H9 (cell line): ENCODE measurements at regions not wholly inside any gene's neighbourhood (a gene's known extent, or its start where the extent isn't known, plus 50 kb on each side); places are given as distances from the start of the nearest gene placed in this dataset.

Experiments
- DNase-seq: peaks from one replicate; pipeline ENCODE4 v3.0.0-alpha.2; 2017
- H2AFZ ChIP-seq: one replicate; pipeline ENCODE4 v1.6.1; 2013; ENCODE audit warnings: mild to moderate bottlenecking, low read length, control low read depth, moderate library complexity
- H2AK5ac ChIP-seq: 2 replicates; pipeline ENCODE4 v1.6.1; 2013; ENCODE audit warnings: low read length, control low read depth, mixed read lengths; ENCODE audit not compliant: insufficient read length
- H2BK120ac ChIP-seq: one replicate; pipeline ENCODE4 v1.6.1; 2013; ENCODE audit warnings: low read depth, mild to moderate bottlenecking, low read length, control low read depth, inconsistent platforms; ENCODE audit not compliant: poor library complexity, severe bottlenecking
- H2BK12ac ChIP-seq: 2 replicates; pipeline ENCODE4 v1.6.1; 2013; ENCODE audit warnings: low read length, control low read depth, mixed read lengths, low read depth; ENCODE audit not compliant: insufficient read length
- H2BK15ac ChIP-seq: 2 replicates; pipeline ENCODE4 v1.6.1; 2013; ENCODE audit warnings: low read depth, low read length, control low read depth
- H2BK20ac ChIP-seq: one replicate; pipeline ENCODE4 v1.6.1; 2013; ENCODE audit warnings: low read depth, mild to moderate bottlenecking, low read length, control low read depth, inconsistent platforms; ENCODE audit not compliant: poor library complexity, severe bottlenecking
- H2BK5ac ChIP-seq: 2 replicates; pipeline ENCODE4 v1.6.1; 2013; ENCODE audit warnings: low read length, control low read depth, mixed read lengths; ENCODE audit not compliant: insufficient read length
- H3K14ac ChIP-seq: 2 replicates; pipeline ENCODE4 v1.6.1; 2013; ENCODE audit warnings: low read length, control low read depth; ENCODE audit not compliant: insufficient read depth
- H3K18ac ChIP-seq: 2 replicates; pipeline ENCODE4 v1.6.1; 2013; ENCODE audit warnings: low read depth, mild to moderate bottlenecking, mixed read lengths, low read length, control low read depth; ENCODE audit not compliant: insufficient read length
- H3K23ac ChIP-seq: 2 replicates; pipeline ENCODE4 v1.6.1; 2013; ENCODE audit warnings: low read length, control low read depth, mixed read lengths, low read depth; ENCODE audit not compliant: insufficient read length
- H3K23me2 ChIP-seq: 2 replicates; pipeline ENCODE4 v1.6.1; 2013; ENCODE audit warnings: low read depth, mild to moderate bottlenecking, mixed read lengths, low read length, control low read depth; ENCODE audit not compliant: insufficient read length, poor library complexity, severe bottlenecking
- H3K27ac ChIP-seq: 2 replicates; pipeline ENCODE4 v1.5.1; 2013; ENCODE audit warnings: low read length, control low read depth, mixed read lengths, low read depth; ENCODE audit not compliant: insufficient read length
- H3K27me3 ChIP-seq: 2 replicates; pipeline ENCODE4 v1.6.1; 2013; ENCODE audit warnings: low read length, control low read depth, inconsistent platforms; ENCODE audit not compliant: insufficient read depth
- H3K4ac ChIP-seq: 2 replicates; pipeline ENCODE4 v1.6.1; 2013; ENCODE audit warnings: low read depth, mild to moderate bottlenecking, control low read depth, inconsistent platforms, low read length, moderate library complexity
- H3K4me1 ChIP-seq: 2 replicates; pipeline ENCODE4 v1.6.1; 2013; ENCODE audit warnings: low read length, control low read depth, inconsistent platforms; ENCODE audit not compliant: insufficient read depth
- H3K4me2 ChIP-seq: 2 replicates; pipeline ENCODE4 v1.6.1; 2013; ENCODE audit warnings: low read length, control low read depth, mixed read lengths; ENCODE audit not compliant: insufficient read length, insufficient read depth
- H3K56ac ChIP-seq: 2 replicates; pipeline ENCODE4 v1.6.1; 2013; ENCODE audit warnings: low read depth, mild to moderate bottlenecking, mixed read lengths, low read length, control low read depth; ENCODE audit not compliant: insufficient read length
- H3K79me1 ChIP-seq: 2 replicates; pipeline ENCODE4 v1.6.1; 2013; ENCODE audit warnings: low read depth, mild to moderate bottlenecking, moderate library complexity, low read length, control low read depth, inconsistent platforms; ENCODE audit not compliant: insufficient read depth, poor library complexity, severe bottlenecking
- H3K79me2 ChIP-seq: 2 replicates; pipeline ENCODE4 v1.6.1; 2013; ENCODE audit warnings: low read length, control low read depth, inconsistent platforms; ENCODE audit not compliant: insufficient read depth
- H3K9ac ChIP-seq: 2 replicates; pipeline ENCODE4 v1.6.1; 2013; ENCODE audit warnings: low read length, control low read depth, mixed read lengths; ENCODE audit not compliant: insufficient read length; ENCODE audit errors: extremely low read depth
- H3K9me3 ChIP-seq: one replicate; pipeline ENCODE4 v1.6.1; 2013; ENCODE audit warnings: low read depth, low read length, inconsistent platforms; ENCODE audit not compliant: control insufficient read depth
- H3T11ph ChIP-seq: one replicate; pipeline ENCODE4 v1.6.1; 2013; ENCODE audit warnings: mild to moderate bottlenecking, low read length, control low read depth, inconsistent platforms
- H4K20me1 ChIP-seq: one replicate; pipeline ENCODE4 v1.6.1; 2013; ENCODE audit not compliant: control insufficient read depth, insufficient read length, insufficient read depth
- H4K5ac ChIP-seq: 2 replicates; pipeline ENCODE4 v1.6.1; 2013; ENCODE audit warnings: low read depth, mild to moderate bottlenecking, mixed read lengths, low read length, control low read depth; ENCODE audit not compliant: insufficient read length
- H4K8ac ChIP-seq: replicated peaks from 2 replicates; pipeline ENCODE4 v1.6.1; 2013; ENCODE audit warnings: low read length, control low read depth, mixed read lengths, low read depth; ENCODE audit not compliant: insufficient read length
- H4K91ac ChIP-seq: 2 replicates; pipeline ENCODE4 v1.6.1; 2013; ENCODE audit warnings: low read depth, mild to moderate bottlenecking, moderate library complexity, mixed read lengths, low read length, control low read depth; ENCODE audit not compliant: insufficient read length
- H3K27ac Mint-ChIP-seq, 3 experiments: 2 replicates in 2 of 3; 3 replicates in 1 of 3; pipeline ENCODE4 v1.8.0; 2020 to 2021; ENCODE audit warnings: mixed read lengths in 3 of 3, mild to moderate bottlenecking in 1 of 3, moderate library complexity in 1 of 3
- H3K27me3 Mint-ChIP-seq: 2 replicates; pipeline ENCODE4 v1.8.0; 2021; ENCODE audit warnings: low read depth, mild to moderate bottlenecking, moderate library complexity, mixed read lengths
- H3K36me3 Mint-ChIP-seq, 3 experiments: 2 replicates in 2 of 3; 3 replicates in 1 of 3; pipeline ENCODE4 v1.8.0; 2020 to 2021; ENCODE audit warnings: low read depth in 3 of 3, mixed read lengths in 3 of 3; ENCODE audit not compliant: insufficient read depth in 1 of 3
- H3K4me1 Mint-ChIP-seq, 2 experiments: 2 replicates each; pipeline ENCODE4 v1.8.0; 2020; ENCODE audit warnings: mixed read lengths in 2 of 2
- H3K4me3 Mint-ChIP-seq, 2 experiments: 2 replicates in 1 of 2; 3 replicates in 1 of 2; pipeline ENCODE4 v1.8.0; 2020 to 2021; ENCODE audit warnings: mild to moderate bottlenecking in 2 of 2, mixed read lengths in 2 of 2, moderate library complexity in 1 of 2
- H3K9me3 Mint-ChIP-seq, 2 experiments: 2 replicates in 1 of 2; 3 replicates in 1 of 2; pipeline ENCODE4 v1.8.0; 2020; ENCODE audit warnings: mild to moderate bottlenecking in 2 of 2, mixed read lengths in 2 of 2, moderate library complexity in 1 of 2
- CTCF ChIP-seq: fragments of 200-600 bp; sonication (generic); conservative IDR thresholded peaks from 3 replicates; pipeline ENCODE4 v1.8.0; 2021; ENCODE audit warnings: antibody characterized with exemption, mild to moderate bottlenecking
- WGBS: extraction: QIAGEN DNeasy Blood & Tissue Kit; methylation state at CpG from one replicate; pipeline ENCODE4 v1.1.7; 2013; ENCODE audit warnings: missing lambda C conversion rate, low lambda C conversion rate, mixed read lengths; ENCODE audit not compliant: insufficient read length; ENCODE audit errors: extremely low coverage; 5-methylcytosine and 5-hydroxymethylcytosine counted together

GRCh38 chr11:92018332-92018731 is 206.3 kb upstream of the FAT3 start:
- Mint-ChIP-seq H3K27me3 (no peaks in the 10 kb centered on the region), H3K4me1 (peaks cover 5% of the 10 kb centered on the region in 2 experiments; a peak in 2 of 4 replicates), H3K27ac (no peak overlapping the region), H3K4me3 (no peak overlapping the region), H3K9me3 (peaks cover 27 to 28% of the 10 kb centered on the region in 2 experiments), H3K36me3 (peaks cover 4 to 24% (median 11%) of the 10 kb centered on the region in 3 experiments; a peak in 5 of 7 replicates)
- H4K91ac ChIP-seq = no peak overlapping the region
- no peak overlapping the region for H3K14ac ChIP-seq
- no peak overlapping the region for H3K9ac ChIP-seq
- H2BK120ac ChIP-seq = no peak overlapping the region
- no peak overlapping the region for H2AK5ac ChIP-seq
- no peak overlapping the region for H3K4ac ChIP-seq
- H3K79me1 ChIP-seq = no peaks in the 10 kb centered on the region
- no peaks in the 10 kb centered on the region for H4K20me1 ChIP-seq
- no peak for DNase-seq
- H2BK20ac ChIP-seq = no peak overlapping the region
- H3T11ph ChIP-seq = no peak overlapping the region
- no peak for TF ChIP-seq CTCF
- no peak overlapping the region for H2BK12ac ChIP-seq
- no peaks in the 10 kb centered on the region for H3K4me1 ChIP-seq
- H3K4me2 ChIP-seq = no peak overlapping the region
- no peak overlapping the region for H2AFZ ChIP-seq
- no CpG with 5 or more reads among the region's 3 CpGs for WGBS
- no peaks in the 10 kb centered on the region for H3K27me3 ChIP-seq
- no peaks in the 10 kb centered on the region for H3K9me3 ChIP-seq
- H3K27ac ChIP-seq = no peak overlapping the region
- H4K8ac ChIP-seq = no peak overlapping the region
- no peak overlapping the region for H3K18ac ChIP-seq
- H4K5ac ChIP-seq = no peak overlapping the region
- no peaks in the 10 kb centered on the region for H3K79me2 ChIP-seq
- H3K23me2 ChIP-seq = no peaks in the 10 kb centered on the region
- no peak overlapping the region for H2BK5ac ChIP-seq
- H2BK15ac ChIP-seq = no peak overlapping the region
- no peak overlapping the region for H3K56ac ChIP-seq
- no peak overlapping the region for H3K23ac ChIP-seq
